ENCODE measurements at regions not wholly inside any gene's neighbourhood (a gene's known extent, or its start where the extent isn't known, plus 50 kb on each side); places are given as distances from the start of the nearest gene placed in this dataset.

- Histone ChIP-seq H3K27ac (no peak overlapping the region), H3K4me3 (no peak overlapping the region)
- DNase-seq (ENCODE audit: low spot score) = no peak
- TF ChIP-seq CTCF (IDR thresholded peaks at IDR 0.05) = no peak
These were observed 64.2 kb downstream of the GJA1 start for GRCh38 chr6:121499666-121500065.

- DNase-seq (ENCODE audit: low spot score) = no peak
- H3K27ac ChIP-seq = peak overlapping the region in 1 of 2 donors; percentile 37
- no peak for TF ChIP-seq CTCF (IDR thresholded peaks at IDR 0.05)
- H3K4me3 ChIP-seq = no peak overlapping the region
These were observed 68.1 kb downstream of the GJA1 start for GRCh38 chr6:121503589-121503991.

DNA sequence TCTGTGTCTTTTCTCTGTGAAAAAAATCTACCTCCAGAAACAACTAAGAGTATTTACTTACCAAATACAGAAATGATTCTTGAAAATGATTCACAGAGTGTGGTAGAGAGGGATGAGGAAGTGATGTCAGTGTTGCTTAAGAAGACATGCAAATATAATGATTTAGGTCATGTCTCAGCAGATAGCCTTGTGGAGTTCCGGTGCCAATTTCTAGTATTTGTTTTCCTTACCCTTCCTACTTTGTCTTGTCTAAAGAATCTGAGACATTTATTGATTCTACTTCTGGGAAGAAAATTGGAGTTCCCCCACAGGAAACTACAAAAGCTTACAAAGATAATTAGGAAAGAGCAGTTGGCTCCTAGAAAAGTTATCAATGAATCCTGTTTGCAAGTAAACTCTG lies 68.8 kb downstream of the GJA1 start:
- H3K4me3 ChIP-seq = no peak overlapping the region
- no peak for TF ChIP-seq CTCF (IDR thresholded peaks at IDR 0.05)
- DNase-seq (ENCODE audit: low spot score) = no peak
- H3K27ac ChIP-seq = peak overlapping the region; percentile 23 to 37

DNA sequence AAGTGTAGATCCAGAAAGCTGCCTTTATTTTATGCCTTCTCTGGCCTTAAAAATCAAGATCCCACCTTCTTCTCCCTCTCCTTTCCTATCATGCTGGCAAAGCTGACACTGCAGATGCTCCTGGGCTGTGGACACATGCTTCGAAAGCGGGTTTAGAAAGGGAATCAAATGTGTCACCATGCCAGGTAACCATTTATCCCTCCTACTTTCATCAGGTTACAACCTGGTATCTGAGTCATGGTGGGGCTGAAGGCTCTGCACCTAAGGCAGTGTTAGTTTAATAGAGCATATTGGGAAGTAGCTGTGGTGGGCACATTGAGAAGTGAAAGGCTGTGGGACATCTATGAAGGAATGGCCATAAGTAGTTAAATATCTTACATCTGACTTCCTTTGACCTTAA lies 69.8 kb downstream of the GJA1 start:
- Histone ChIP-seq H3K4me3 (no peak overlapping the region), H3K27ac (no peak overlapping the region)
- no peak for DNase-seq (ENCODE audit: low spot score)
- no peak for TF ChIP-seq CTCF (IDR thresholded peaks at IDR 0.05)

GRCh38 chr6:121506761-121507754 lies 71.6 kb downstream of the GJA1 start:
- no peak for TF ChIP-seq CTCF (IDR thresholded peaks at IDR 0.05)
- Histone ChIP-seq H3K27ac (no peak overlapping the region), H3K4me3 (no peak overlapping the region)
- DNase-seq (ENCODE audit: low spot score) = no peak

DNA sequence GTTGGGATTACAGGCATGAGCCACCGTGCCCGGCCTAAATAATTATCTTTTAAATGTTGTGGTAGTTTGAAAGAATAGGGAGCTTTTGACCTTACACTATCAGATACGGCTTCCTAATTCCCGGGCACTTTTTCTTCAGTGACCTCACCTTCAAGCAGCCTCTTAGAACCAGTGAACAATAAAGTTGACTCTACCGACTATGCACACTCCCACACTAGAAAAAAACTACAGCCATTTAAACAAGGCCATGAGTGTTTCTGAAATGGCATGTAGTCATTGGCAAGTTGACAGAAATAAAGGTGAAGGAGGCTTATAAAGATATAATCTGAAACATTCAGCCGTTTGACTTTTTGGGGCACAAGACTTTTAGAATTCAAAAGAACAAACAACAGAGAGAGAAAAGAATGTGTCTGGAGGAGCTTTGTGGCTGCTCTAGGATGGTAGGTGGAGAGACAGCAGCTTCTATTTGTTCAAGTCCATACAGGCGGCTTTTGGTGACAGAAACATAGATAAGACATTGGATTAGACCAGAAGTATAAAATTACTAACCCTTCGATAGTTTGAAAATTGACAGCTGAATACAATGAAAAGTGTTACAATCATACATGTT lies 75.2 kb downstream of the GJA1 start:
- no peak for DNase-seq (ENCODE audit: low spot score)
- H3K27ac ChIP-seq = no peak overlapping the region
- no peak for TF ChIP-seq CTCF (IDR thresholded peaks at IDR 0.05)
- H3K4me3 ChIP-seq = no peak overlapping the region
